NCI-H128 (cell line): ENCODE measurements at regions not wholly inside any gene's neighbourhood (a gene's known extent, or its start where the extent isn't known, plus 50 kb on each side); places are given as distances from the start of the nearest gene placed in this dataset.

Experiments
- DNase-seq: peaks from one replicate; lab custom pipeline; 2025; ENCODE audit not compliant: unreplicated experiment; lab: John Stamatoyannopoulos, UW

- DNase-seq: no peak
These were observed 1472.8 kb downstream of the C4orf33 start for GRCh38 chr4:130568746-130569145.

GRCh38 chr4:130573742-130574141 is 1477.8 kb downstream of the C4orf33 start:
- DNase-seq: no peak

- DNase-seq: no peak
These were observed 1478.3 kb downstream of the C4orf33 start for GRCh38 chr4:130574215-130574614.

- DNase-seq: no peak
These were observed 1480.3 kb downstream of the C4orf33 start for GRCh38 chr4:130576218-130576617.

- DNase-seq: no peak
These were observed 1495.1 kb downstream of the C4orf33 start for GRCh38 chr4:130591091-130591490.

GRCh38 chr4:130600706-130601105 is 1504.8 kb downstream of the C4orf33 start:
- no peak for DNase-seq

DNA sequence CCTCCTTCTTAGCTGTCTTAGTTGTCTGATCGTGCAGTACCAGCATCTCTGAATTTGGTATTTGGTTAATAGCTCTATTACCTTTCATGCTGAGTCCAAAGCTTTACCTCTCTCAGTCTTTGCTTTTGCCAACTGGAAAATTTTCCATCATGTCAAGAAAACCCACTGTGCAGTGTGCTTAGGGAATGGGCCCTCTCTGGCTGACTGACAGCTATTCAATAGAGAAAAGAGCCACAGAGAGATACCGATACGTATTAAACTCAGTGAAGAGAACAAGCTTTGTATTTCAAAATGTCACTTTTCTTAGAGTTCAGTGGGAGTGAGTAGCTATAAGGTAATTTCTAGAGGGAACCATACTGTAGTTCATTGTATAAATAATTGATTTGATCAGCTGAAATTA is 1507.1 kb downstream of the C4orf33 start:
- no peak for DNase-seq

DNA sequence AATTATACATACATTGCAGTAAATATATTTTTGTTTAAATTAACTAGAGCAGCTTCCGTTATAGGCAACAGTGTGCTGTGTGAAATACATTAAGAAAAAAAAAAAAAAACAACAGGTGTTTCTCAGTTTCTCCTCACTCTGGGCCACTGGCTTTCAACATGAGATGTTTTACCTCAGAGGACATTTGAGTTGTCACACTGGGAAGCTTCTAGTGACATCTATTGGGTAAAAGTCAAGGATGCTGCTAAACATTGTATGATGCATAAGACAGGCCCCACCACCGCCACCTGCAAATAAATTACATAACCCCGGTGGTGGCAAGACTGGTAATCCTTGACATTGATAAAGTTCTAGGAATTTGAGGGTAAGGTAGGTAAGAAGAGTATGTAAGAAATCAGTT is 1512.2 kb downstream of the C4orf33 start:
- DNase-seq: no peak

DNA sequence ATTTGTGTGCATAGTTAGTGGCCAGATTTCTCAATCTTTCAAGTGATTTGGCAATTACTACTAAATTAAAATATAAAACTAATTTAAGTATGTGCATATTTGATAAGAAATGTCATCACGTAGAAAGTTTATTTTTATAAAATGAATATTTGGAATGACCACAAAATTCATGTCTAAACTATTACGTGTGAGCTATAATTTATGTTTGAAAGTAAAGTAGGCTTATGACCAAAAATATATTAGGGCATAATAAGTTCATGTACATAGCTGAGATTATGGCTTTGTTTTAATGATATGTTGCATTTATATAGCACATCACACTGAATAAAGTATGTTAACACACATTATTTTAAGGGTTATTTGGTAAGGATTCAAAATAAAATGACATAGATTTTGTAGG is 1532.6 kb downstream of the C4orf33 start:
- DNase-seq: no peak

- DNase-seq: no peak
These were observed 1537.0 kb downstream of the C4orf33 start for GRCh38 chr4:130632731-130633604.

DNA sequence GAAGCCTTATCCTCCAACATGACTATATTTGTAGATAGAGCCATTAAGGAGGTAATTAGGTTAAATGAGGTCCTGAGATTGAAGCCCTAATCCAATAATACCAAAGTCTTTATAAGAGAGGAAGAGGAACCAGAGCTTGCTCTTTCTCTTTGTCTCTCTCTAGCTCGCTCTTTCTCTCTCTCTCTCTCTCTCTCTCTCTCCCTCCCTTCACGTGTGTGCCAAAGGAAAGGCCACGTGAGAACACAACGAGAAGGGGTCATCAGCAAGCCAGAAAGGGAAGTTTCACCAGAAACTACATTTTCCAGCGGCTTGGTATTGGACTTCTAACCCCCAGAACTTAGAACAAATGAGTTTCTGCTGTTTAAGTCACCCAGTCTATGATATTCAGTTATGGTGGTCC is 1540.5 kb downstream of the C4orf33 start:
- DNase-seq: no peak

- DNase-seq: no peak
These were observed 1544.6 kb downstream of the C4orf33 start for GRCh38 chr4:130640592-130640991.

GRCh38 chr4:130646886-130647285 is 1550.9 kb downstream of the C4orf33 start:
- no peak for DNase-seq

- DNase-seq: no peak
These were observed 1552.6 kb downstream of the C4orf33 start for GRCh38 chr4:130648570-130648969.

- DNase-seq: no peak
These were observed 1557.9 kb downstream of the C4orf33 start for GRCh38 chr4:130653842-130654241.

DNA sequence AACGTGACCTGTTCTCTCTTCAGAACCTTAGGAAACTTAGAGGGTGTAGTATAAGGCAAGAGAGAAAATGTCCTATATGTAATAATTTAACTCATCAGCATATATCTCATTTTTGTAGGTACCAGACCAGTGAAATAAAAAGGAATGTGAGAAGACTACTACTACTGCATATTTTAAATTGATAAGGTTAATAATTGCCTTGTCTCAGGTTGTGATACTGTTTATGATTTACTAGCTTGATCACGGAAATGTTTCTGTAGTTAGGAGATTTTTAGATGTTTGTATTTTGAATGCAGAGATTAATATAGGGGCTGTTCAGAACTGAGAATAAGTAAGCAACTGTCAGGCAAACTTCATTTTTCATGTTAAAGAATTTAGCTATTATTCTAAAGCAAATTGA is 1563.4 kb downstream of the C4orf33 start:
- no peak for DNase-seq

- no peak for DNase-seq
These were observed 1572.9 kb downstream of the C4orf33 start for GRCh38 chr4:130668859-130669258.

- no peak for DNase-seq
These were observed 1579.3 kb downstream of the C4orf33 start for GRCh38 chr4:130675266-130675665.

DNA sequence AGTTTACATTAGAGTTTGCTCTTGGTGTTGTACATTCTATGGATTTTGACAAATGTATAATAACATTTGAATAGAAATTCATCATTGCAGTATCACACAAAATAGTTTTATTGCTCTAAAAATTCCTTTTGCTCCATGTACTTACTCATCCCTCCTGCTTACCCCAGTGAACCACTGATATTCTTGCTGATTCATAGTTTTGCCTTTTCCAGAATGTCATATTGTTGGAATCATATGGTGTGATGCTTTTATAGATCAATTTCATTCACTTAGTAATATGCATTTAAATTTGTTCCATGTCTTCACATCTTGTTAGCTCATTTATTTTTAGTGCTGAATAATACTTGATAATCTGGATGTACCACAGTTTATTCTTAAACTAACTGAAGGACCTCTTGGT is 1593.2 kb downstream of the C4orf33 start:
- no peak for DNase-seq

- no peak for DNase-seq
These were observed 1602.3 kb downstream of the C4orf33 start for GRCh38 chr4:130698251-130698650.

- no peak for DNase-seq
These were observed 1603.1 kb downstream of the C4orf33 start for GRCh38 chr4:130699004-130699403.

GRCh38 chr4:130703211-130703935 is 1607.4 kb downstream of the C4orf33 start:
- DNase-seq: no peak
